Mesodermal cell (in vitro differentiated cells): ENCODE measurements at regions not wholly inside any gene's neighbourhood (a gene's known extent, or its start where the extent isn't known, plus 50 kb on each side); places are given as distances from the start of the nearest gene placed in this dataset.
"Not testable (repeated sequence)": the region's sequence is repeated elsewhere in the genome, so short reads cannot be mapped to it uniquely, and the experiment has no call there.

Source experiments
- H3K27ac ChIP-seq: 2 replicates; pipeline ENCODE4 v1.7.0; 2013; ENCODE audit warnings: mild to moderate bottlenecking, low read depth, low read length, moderate library complexity; ENCODE audit not compliant: severe bottlenecking
- H3K36me3 ChIP-seq: 2 replicates; pipeline ENCODE4 v1.7.1; 2013; ENCODE audit warnings: mild to moderate bottlenecking, low read length, moderate library complexity; ENCODE audit not compliant: control insufficient read depth, insufficient read depth
- H3K4me1 ChIP-seq: one replicate; pipeline ENCODE4 v1.7.1; 2013; ENCODE audit warnings: mild to moderate bottlenecking, low read length; ENCODE audit not compliant: insufficient read depth, control insufficient read depth, poor library complexity, severe bottlenecking
- H3K4me3 ChIP-seq: 2 replicates; pipeline ENCODE4 v1.7.0; 2013; ENCODE audit warnings: low read length, control low read depth, mild to moderate bottlenecking; ENCODE audit not compliant: insufficient read depth, poor library complexity, severe bottlenecking; ENCODE audit errors: extremely low read depth
- H3K9me3 ChIP-seq: 2 replicates; pipeline ENCODE4 v1.7.1; 2013; ENCODE audit warnings: mild to moderate bottlenecking, low read length, moderate library complexity; ENCODE audit not compliant: control insufficient read depth
- WGBS, 2 experiments: methylation state at CpG; one replicate each; pipeline ENCODE4 v1.1.5; 2013; ENCODE audit warnings: missing lambda C conversion rate in 2 of 2; ENCODE audit not compliant: insufficient coverage in 2 of 2; 5-methylcytosine and 5-hydroxymethylcytosine counted together

DNA sequence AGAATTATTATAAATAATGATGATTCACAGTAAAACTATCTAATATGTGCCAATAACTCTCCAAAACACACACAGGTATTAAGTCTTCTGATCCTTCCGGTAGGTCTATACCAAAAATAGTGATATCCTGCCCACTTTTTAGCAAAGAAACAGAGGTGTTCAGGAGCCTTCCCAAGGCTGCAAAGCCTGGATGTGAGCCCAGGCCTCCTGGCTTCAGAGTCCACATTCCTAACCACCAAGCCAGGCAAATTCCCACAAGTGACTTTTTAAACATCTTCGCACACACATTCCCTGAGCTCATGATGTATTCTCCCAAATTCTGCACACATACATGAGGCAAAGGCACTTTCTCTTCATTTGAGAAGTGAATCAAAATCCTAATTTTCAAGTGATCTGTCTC is 376.6 kb downstream of the BCL2L11 start:
- peaks cover 15% of the 10 kb centered on the region for H3K4me1 ChIP-seq
- not testable (repeated sequence) for H3K27ac ChIP-seq, H3K9me3 ChIP-seq, H3K4me3 ChIP-seq, H3K36me3 ChIP-seq
- 100% methylated on average over 1 of the region's 2 CpGs; no CpG with 5 or more reads in 1 of the 2 experiments for WGBS, 2 experiments

DNA sequence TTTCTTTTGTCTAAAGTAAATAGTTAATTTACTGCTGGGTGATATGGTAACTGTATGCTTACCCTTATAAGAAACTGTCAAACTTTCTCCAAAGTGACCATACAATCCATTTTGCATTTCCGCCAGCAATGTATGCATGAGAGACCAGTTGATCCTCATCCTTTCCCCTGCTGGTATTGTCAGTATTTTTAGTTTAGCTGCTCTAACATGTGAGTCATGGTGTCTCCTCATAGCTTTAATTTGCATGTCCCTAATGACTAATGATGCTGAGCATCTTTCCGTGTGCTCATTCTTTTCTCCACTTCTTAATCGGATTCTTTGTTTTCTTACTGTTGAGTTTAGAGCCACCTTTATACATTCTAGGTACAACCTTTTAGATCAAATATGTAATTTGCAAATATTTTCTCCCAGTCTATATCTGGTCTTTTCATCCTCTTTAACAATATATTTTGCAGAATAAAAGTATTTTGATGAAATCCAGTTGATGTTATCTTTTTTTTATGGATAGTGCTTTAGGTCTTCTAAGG is 379.9 kb downstream of the BCL2L11 start:
- H3K4me3 ChIP-seq, H3K27ac ChIP-seq, H3K36me3 ChIP-seq, H3K9me3 ChIP-seq: not testable (repeated sequence)
- peaks cover 12% of the 10 kb centered on the region for H3K4me1 ChIP-seq
- WGBS, 2 experiments, result no CpG with 5 or more reads among the region's 3 CpGs

- no CpG with 5 or more reads among the region's 5 CpGs for WGBS, 2 experiments
- H3K4me3 ChIP-seq, H3K9me3 ChIP-seq, H3K27ac ChIP-seq, H3K36me3 ChIP-seq, H3K4me1 ChIP-seq: not testable (repeated sequence)
Measured at GRCh38 chr2:111503844-111504570, 380.0 kb downstream of the ANAPC1 start.

GRCh38 chr2:111504571-111504942 is 379.4 kb downstream of the ANAPC1 start:
- H3K4me1 ChIP-seq, H3K27ac ChIP-seq, H3K4me3 ChIP-seq, H3K9me3 ChIP-seq, H3K36me3 ChIP-seq: not testable (repeated sequence)
- no CpG with 5 or more reads among the region's 2 CpGs for WGBS, 2 experiments

- H3K4me1 ChIP-seq, H3K36me3 ChIP-seq, H3K4me3 ChIP-seq, H3K9me3 ChIP-seq, H3K27ac ChIP-seq: not testable (repeated sequence)
- 0 to 100% methylated on average over 1 of the region's 5 CpGs for WGBS, 2 experiments
Measured at GRCh38 chr2:111505267-111505666, 378.7 kb downstream of the ANAPC1 start.

DNA sequence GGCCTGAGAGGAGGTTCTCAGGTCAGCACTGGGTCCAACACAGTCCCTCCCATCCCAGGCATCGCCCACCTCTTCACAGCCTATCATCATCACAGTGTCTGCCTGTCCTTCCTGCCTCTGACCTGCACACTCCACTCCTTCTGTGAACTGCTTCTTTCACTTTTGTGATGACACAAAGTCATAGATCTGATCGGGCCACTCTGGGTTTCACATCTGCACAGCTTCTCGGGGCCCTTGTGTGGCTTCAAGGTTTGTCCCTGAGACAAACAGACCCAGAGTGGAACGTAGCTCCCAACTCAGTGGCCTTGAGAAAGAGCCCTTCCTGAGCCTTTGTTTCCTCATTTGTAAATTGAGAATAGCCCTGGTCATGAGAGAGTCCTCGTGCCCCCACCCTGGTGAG is 377.1 kb downstream of the ANAPC1 start:
- WGBS, 2 experiments, result 83 to 100% methylated on average over 1 to 3 of the region's 5 CpGs
- H3K9me3 ChIP-seq, H3K36me3 ChIP-seq, H3K4me1 ChIP-seq, H3K4me3 ChIP-seq, H3K27ac ChIP-seq: not testable (repeated sequence)

DNA sequence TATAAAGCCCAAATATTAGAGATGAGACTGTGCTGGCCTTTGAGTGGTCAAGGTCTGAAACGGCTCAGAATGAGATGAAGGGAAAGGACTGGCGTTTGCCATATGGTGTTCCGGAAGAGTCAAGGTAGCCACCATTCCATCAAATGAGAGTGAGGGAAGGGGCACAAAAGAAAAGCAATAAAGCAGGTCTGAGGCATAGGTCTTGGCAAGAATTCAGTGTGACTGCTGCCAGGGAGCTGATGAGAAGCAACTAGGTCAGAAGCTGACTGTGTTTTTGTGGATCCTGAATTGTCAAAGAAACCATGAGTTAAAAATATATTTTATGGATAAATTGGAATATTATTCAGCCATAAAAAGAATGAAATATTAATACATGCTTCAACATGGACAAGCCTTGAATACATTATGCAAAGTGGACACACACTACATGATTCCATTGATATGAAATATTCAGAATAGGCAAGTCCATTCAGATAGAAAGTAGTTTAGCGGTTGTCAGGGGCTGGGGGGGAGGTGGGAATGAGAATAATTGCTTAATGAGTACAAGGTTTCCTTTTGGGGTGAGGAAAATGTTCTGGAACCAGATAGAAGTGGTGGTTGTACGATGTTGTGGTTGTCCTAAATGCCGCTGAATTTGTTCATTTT is 374.6 kb downstream of the ANAPC1 start:
- not testable (repeated sequence) for H3K4me1 ChIP-seq, H3K27ac ChIP-seq, H3K9me3 ChIP-seq, H3K36me3 ChIP-seq, H3K4me3 ChIP-seq
- WGBS, 2 experiments, result 93 to 100% methylated on average over 3 of the region's 6 CpGs

GRCh38 chr2:111510384-111510783 is 373.6 kb downstream of the ANAPC1 start:
- H3K36me3 ChIP-seq, H3K9me3 ChIP-seq, H3K4me1 ChIP-seq, H3K4me3 ChIP-seq, H3K27ac ChIP-seq: not testable (repeated sequence)
- 89% methylated on average over 2 of the region's 6 CpGs; no CpG with 5 or more reads in 1 of the 2 experiments for WGBS, 2 experiments

- not testable (repeated sequence) for H3K4me3 ChIP-seq, H3K9me3 ChIP-seq, H3K36me3 ChIP-seq, H3K4me1 ChIP-seq, H3K27ac ChIP-seq
- no CpG with 5 or more reads among the region's 3 CpGs for WGBS, 2 experiments
Measured at GRCh38 chr2:111511062-111511461, 372.9 kb downstream of the ANAPC1 start.

GRCh38 chr2:111512378-111512777 is 371.6 kb downstream of the ANAPC1 start:
- WGBS, 2 experiments, result 65% methylated on average over 2 of the region's 3 CpGs; no CpG with 5 or more reads in 1 of the 2 experiments
- H3K9me3 ChIP-seq, H3K27ac ChIP-seq, H3K4me1 ChIP-seq, H3K4me3 ChIP-seq, H3K36me3 ChIP-seq: not testable (repeated sequence)

DNA sequence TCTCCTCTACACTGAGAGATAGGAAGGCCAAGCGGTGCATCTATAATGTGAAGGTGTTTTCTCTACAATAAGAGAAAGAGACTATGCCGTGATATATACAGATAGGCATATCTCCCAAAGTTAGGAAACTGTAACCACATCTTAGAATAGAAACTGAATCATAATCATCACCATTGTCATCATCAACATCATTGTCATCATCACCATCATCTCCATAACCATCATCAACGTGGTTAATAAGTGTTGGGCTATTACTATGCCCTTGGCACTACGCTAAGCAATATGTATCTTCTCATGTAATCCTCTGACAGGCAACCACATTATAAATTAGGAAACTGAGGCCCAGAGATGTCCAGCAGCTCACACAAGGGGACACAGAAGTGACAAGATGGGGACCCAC is 369.9 kb downstream of the ANAPC1 start:
- not testable (repeated sequence) for H3K9me3 ChIP-seq, H3K4me1 ChIP-seq
- no CpG with 5 or more reads among the region's 4 CpGs for WGBS, 2 experiments

More for the DNA sequence above, 369.9 kb downstream of the ANAPC1 start:
- H3K27ac ChIP-seq, H3K36me3 ChIP-seq, H3K4me3 ChIP-seq: not testable (repeated sequence)
